Adipocyte (in vitro differentiated cells): ENCODE measurements at regions not wholly inside any gene's neighbourhood (a gene's known extent, or its start where the extent isn't known, plus 50 kb on each side); places are given as distances from the start of the nearest gene placed in this dataset.
"Not testable (repeated sequence)": the region's sequence is repeated elsewhere in the genome, so short reads cannot be mapped to it uniquely, and the experiment has no call there.

Source experiments
- DNase-seq: peaks from one replicate; pipeline ENCODE4 v3.0.0-alpha.2; 2015; ENCODE audit warnings: low read depth
- H3K27me3 ChIP-seq: replicated peaks from 2 replicates; pipeline ENCODE4 v1.7.0; 2013; ENCODE audit warnings: mild to moderate bottlenecking, low read length, moderate library complexity; ENCODE audit not compliant: control insufficient read depth, insufficient read depth
- H3K36me3 ChIP-seq: 2 replicates; pipeline ENCODE4 v1.7.0; 2013; ENCODE audit warnings: low read length, mild to moderate bottlenecking, moderate library complexity; ENCODE audit not compliant: control insufficient read depth, insufficient read depth, severe bottlenecking
- H3K4me1 ChIP-seq: 2 replicates; pipeline ENCODE4 v1.7.0; 2013; ENCODE audit warnings: mild to moderate bottlenecking, low read length, moderate library complexity; ENCODE audit not compliant: control insufficient read depth, insufficient read depth
- H3K4me3 ChIP-seq: 2 replicates; pipeline ENCODE4 v1.7.0; 2013; ENCODE audit warnings: mild to moderate bottlenecking, low read length, moderate library complexity
- H3K9ac ChIP-seq: 2 replicates; pipeline ENCODE4 v1.7.0; 2013; ENCODE audit warnings: mild to moderate bottlenecking, low read length, moderate library complexity
- H3K9me3 ChIP-seq: 2 replicates; pipeline ENCODE4 v1.7.0; 2013; ENCODE audit warnings: mild to moderate bottlenecking, low read length, moderate library complexity; ENCODE audit not compliant: control insufficient read depth

- Histone ChIP-seq H3K36me3 (no peaks in the 10 kb centered on the region), H3K4me1 (no peaks in the 10 kb centered on the region), H3K4me3 (no peak overlapping the region), H3K9me3 (peaks cover 1% of the 10 kb centered on the region), H3K27me3 (peaks cover 7% of the 10 kb centered on the region), H3K9ac (no peak overlapping the region)
- DNase-seq = no peak
Measured at GRCh38 chr16:5166486-5166885, 68.9 kb upstream of the EEF2KMT start.

- not testable (repeated sequence) for H3K27me3 ChIP-seq, H3K9ac ChIP-seq, DNase-seq, H3K4me1 ChIP-seq, H3K36me3 ChIP-seq, H3K4me3 ChIP-seq, H3K9me3 ChIP-seq
Measured at GRCh38 chr16:5165429-5165828, 67.8 kb upstream of the EEF2KMT start.

GRCh38 chr16:5162801-5163200 lies 65.2 kb upstream of the EEF2KMT start:
- not testable (repeated sequence) for DNase-seq, H3K4me3 ChIP-seq, H3K9ac ChIP-seq

GRCh38 chr16:5161888-5162287 lies 64.3 kb upstream of the EEF2KMT start:
- H3K9me3 ChIP-seq, H3K27me3 ChIP-seq, DNase-seq, H3K4me1 ChIP-seq, H3K4me3 ChIP-seq, H3K36me3 ChIP-seq, H3K9ac ChIP-seq: not testable (repeated sequence)

More at GRCh38 chr16:5162801-5163200, 65.2 kb upstream of the EEF2KMT start:
- H3K27me3 ChIP-seq, H3K9me3 ChIP-seq, H3K4me1 ChIP-seq, H3K36me3 ChIP-seq: not testable (repeated sequence)

- not testable (repeated sequence) for H3K9ac ChIP-seq, DNase-seq
Measured at GRCh38 chr16:5160010-5160409, 62.4 kb upstream of the EEF2KMT start.

GRCh38 chr16:5159537-5159936 lies 61.9 kb upstream of the EEF2KMT start:
- not testable (repeated sequence) for H3K9ac ChIP-seq, H3K9me3 ChIP-seq, H3K4me3 ChIP-seq, H3K36me3 ChIP-seq, DNase-seq, H3K4me1 ChIP-seq, H3K27me3 ChIP-seq

More at GRCh38 chr16:5160010-5160409, 62.4 kb upstream of the EEF2KMT start:
- not testable (repeated sequence) for H3K4me1 ChIP-seq, H3K4me3 ChIP-seq, H3K36me3 ChIP-seq, H3K27me3 ChIP-seq, H3K9me3 ChIP-seq

- peaks cover 3% of the 10 kb centered on the region for H3K9me3 ChIP-seq
- no peak overlapping the region for H3K9ac ChIP-seq
- no peaks in the 10 kb centered on the region for H3K36me3 ChIP-seq
- DNase-seq = no peak
- H3K27me3 ChIP-seq = no peaks in the 10 kb centered on the region
- H3K4me3 ChIP-seq = no peak overlapping the region
- H3K4me1 ChIP-seq = no peaks in the 10 kb centered on the region
Measured at GRCh38 chr16:5158494-5158893, 60.9 kb upstream of the EEF2KMT start.

GRCh38 chr16:5156486-5156885 lies 58.9 kb upstream of the EEF2KMT start:
- not testable (repeated sequence) for DNase-seq, H3K4me1 ChIP-seq

GRCh38 chr16:5154006-5154405 lies 56.4 kb upstream of the EEF2KMT start:
- not testable (repeated sequence) for H3K9me3 ChIP-seq, DNase-seq, H3K4me1 ChIP-seq, H3K4me3 ChIP-seq, H3K36me3 ChIP-seq, H3K27me3 ChIP-seq, H3K9ac ChIP-seq

More at GRCh38 chr16:5156486-5156885, 58.9 kb upstream of the EEF2KMT start:
- not testable (repeated sequence) for H3K36me3 ChIP-seq, H3K9ac ChIP-seq, H3K27me3 ChIP-seq, H3K9me3 ChIP-seq, H3K4me3 ChIP-seq

- H3K4me3 ChIP-seq, H3K36me3 ChIP-seq, H3K9me3 ChIP-seq, H3K27me3 ChIP-seq, H3K9ac ChIP-seq, DNase-seq, H3K4me1 ChIP-seq: not testable (repeated sequence)
Measured at GRCh38 chr16:5151409-5151808, 53.8 kb upstream of the EEF2KMT start.
